ENCODE measurements at regions not wholly inside any gene's neighbourhood (a gene's known extent, or its start where the extent isn't known, plus 50 kb on each side); places are given as distances from the start of the nearest gene placed in this dataset.

- no peaks in the 10 kb centered on the region for H3K27me3 ChIP-seq (ENCODE audit: control insufficient read depth, insufficient read depth, low read length)
- no peaks in the 10 kb centered on the region for H3K36me3 ChIP-seq (ENCODE audit: control insufficient read depth, insufficient read depth, low read length)
- no peak for TF ChIP-seq CTCF (IDR thresholded peaks at IDR 0.05; ENCODE audit: insufficient read depth, low read length, poor library complexity, severe bottlenecking)
- no peak overlapping the region for H3K4me3 ChIP-seq (ENCODE audit: low read depth, low read length)
- peak; percentile 4 for DNase-seq (ENCODE audit: low read depth)
Observed at GRCh38 chr7:25455683-25456251, 227.5 kb upstream of the NPVF start.

- Histone ChIP-seq H3K27me3 (ENCODE audit: control insufficient read depth, insufficient read depth, low read length) (no peaks in the 10 kb centered on the region), H3K4me3 (ENCODE audit: low read depth, low read length) (no peak overlapping the region), H3K36me3 (ENCODE audit: control insufficient read depth, insufficient read depth, low read length) (no peaks in the 10 kb centered on the region)
- TF ChIP-seq CTCF (IDR thresholded peaks at IDR 0.05; ENCODE audit: insufficient read depth, low read length, poor library complexity, severe bottlenecking): no peak
- no peak for DNase-seq (ENCODE audit: low read depth)
Observed at GRCh38 chr7:25456467-25457171, 228.3 kb upstream of the NPVF start.

DNA sequence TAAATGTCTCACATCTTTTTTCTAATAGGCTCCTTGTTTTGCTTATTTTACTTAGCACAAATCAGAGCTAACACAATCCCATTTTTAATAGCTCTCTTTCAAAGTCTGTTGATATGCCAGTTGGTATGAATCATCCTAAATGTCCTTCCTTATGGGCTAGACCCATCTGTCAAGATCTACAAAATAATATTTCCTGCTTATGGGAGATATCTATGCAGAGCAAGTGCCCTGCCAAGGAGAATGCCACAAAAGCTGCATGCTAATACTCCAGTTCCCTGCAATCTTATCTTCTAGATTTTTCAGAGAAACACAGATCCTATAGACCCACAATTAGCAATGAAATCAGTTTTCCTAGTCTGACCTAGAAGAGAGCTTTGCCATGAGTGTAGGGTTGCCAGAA, 230.8 kb upstream of the NPVF start:
- Histone ChIP-seq H3K36me3 (ENCODE audit: control insufficient read depth, insufficient read depth, low read length) (no peaks in the 10 kb centered on the region), H3K4me3 (ENCODE audit: low read depth, low read length) (no peak overlapping the region), H3K27me3 (ENCODE audit: control insufficient read depth, insufficient read depth, low read length) (no peaks in the 10 kb centered on the region)
- no peak for DNase-seq (ENCODE audit: low read depth)
- TF ChIP-seq CTCF (IDR thresholded peaks at IDR 0.05; ENCODE audit: insufficient read depth, low read length, poor library complexity, severe bottlenecking): no peak

DNA sequence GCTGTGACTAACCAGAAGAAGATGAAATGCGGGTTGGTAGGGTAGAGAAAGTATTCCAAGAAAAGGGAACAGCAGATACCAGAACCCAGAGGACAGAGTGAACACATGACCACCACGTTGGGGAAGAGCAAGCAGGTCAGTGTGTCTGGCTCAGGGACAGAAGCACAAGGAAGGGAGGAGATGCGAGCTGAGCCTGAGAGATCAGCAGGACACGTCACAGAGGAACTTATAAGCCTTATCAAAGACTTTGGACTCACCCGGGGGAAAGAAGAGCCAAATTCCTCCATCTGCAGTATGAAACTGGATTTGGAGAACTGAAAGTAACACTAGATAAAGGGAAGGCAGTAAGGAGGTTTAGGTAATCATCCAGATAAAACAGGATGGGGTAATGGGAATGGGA, 232.1 kb upstream of the NPVF start:
- DNase-seq (ENCODE audit: low read depth): no peak
- Histone ChIP-seq H3K36me3 (ENCODE audit: control insufficient read depth, insufficient read depth, low read length) (no peaks in the 10 kb centered on the region), H3K27me3 (ENCODE audit: control insufficient read depth, insufficient read depth, low read length) (no peaks in the 10 kb centered on the region), H3K4me3 (ENCODE audit: low read depth, low read length) (no peak overlapping the region)
- no peak for TF ChIP-seq CTCF (IDR thresholded peaks at IDR 0.05; ENCODE audit: insufficient read depth, low read length, poor library complexity, severe bottlenecking)

GRCh38 chr7:25469669-25470068, 241.4 kb upstream of the NPVF start:
- no peaks in the 10 kb centered on the region for H3K36me3 ChIP-seq (ENCODE audit: control insufficient read depth, insufficient read depth, low read length)
- H3K27me3 ChIP-seq (ENCODE audit: control insufficient read depth, insufficient read depth, low read length): no peaks in the 10 kb centered on the region
- no peak for DNase-seq (ENCODE audit: low read depth)
- no peak overlapping the region for H3K4me3 ChIP-seq (ENCODE audit: low read depth, low read length)
- TF ChIP-seq CTCF (IDR thresholded peaks at IDR 0.05; ENCODE audit: insufficient read depth, low read length, poor library complexity, severe bottlenecking): no peak
